PC-9 (cell line): ENCODE measurements at regions not wholly inside any gene's neighbourhood (a gene's known extent, or its start where the extent isn't known, plus 50 kb on each side); places are given as distances from the start of the nearest gene placed in this dataset.

Source experiments
- EZH2 ChIP-seq: fragments of 200-600 bp; sonication (generic); IDR thresholded peaks from 2 replicates; pipeline ENCODE4 v1.8.0; 2017; ENCODE audit warnings: antibody characterized with exemption, low read depth
- TF ChIP-seq, protein P1 (sequence below): fragments of 200-600 bp; sonication (generic); conservative IDR thresholded peaks from 2 replicates; pipeline ENCODE4 v1.6.1; 2017; ENCODE audit warnings: mixed run types, antibody characterized with exemption, mild to moderate bottlenecking, moderate library complexity

- TF ChIP-seq, protein P1, sequence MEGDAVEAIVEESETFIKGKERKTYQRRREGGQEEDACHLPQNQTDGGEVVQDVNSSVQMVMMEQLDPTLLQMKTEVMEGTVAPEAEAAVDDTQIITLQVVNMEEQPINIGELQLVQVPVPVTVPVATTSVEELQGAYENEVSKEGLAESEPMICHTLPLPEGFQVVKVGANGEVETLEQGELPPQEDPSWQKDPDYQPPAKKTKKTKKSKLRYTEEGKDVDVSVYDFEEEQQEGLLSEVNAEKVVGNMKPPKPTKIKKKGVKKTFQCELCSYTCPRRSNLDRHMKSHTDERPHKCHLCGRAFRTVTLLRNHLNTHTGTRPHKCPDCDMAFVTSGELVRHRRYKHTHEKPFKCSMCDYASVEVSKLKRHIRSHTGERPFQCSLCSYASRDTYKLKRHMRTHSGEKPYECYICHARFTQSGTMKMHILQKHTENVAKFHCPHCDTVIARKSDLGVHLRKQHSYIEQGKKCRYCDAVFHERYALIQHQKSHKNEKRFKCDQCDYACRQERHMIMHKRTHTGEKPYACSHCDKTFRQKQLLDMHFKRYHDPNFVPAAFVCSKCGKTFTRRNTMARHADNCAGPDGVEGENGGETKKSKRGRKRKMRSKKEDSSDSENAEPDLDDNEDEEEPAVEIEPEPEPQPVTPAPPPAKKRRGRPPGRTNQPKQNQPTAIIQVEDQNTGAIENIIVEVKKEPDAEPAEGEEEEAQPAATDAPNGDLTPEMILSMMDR, result no peak
- no peak for TF ChIP-seq EZH2
Observed at GRCh38 chr5:83839256-83839655, 118.6 kb upstream of the HAPLN1 start.
